ENCODE measurements at regions not wholly inside any gene's neighbourhood (a gene's known extent, or its start where the extent isn't known, plus 50 kb on each side); places are given as distances from the start of the nearest gene placed in this dataset.

GRCh38 chr15:94026458-94027304 is 204.7 kb upstream of the MCTP2 start:
- CTCF ChIA-PET = no interaction called here
- intact Hi-C loops (cut with micrococcal nuclease) = no loop called here
- POLR2A ChIA-PET = no interaction called here
- no peaks in the 10 kb centered on the region for H3K4me1 Mint-ChIP-seq (ENCODE audit: low read depth)
- H3K27ac Mint-ChIP-seq = no peak overlapping the region
- no peak for DNase-seq
- H3K36me3 Mint-ChIP-seq = no peaks in the 10 kb centered on the region
- H3K27me3 Mint-ChIP-seq = peaks cover 7% of the 10 kb centered on the region
- no peaks in the 10 kb centered on the region for H3K9me3 Mint-ChIP-seq
- no peak overlapping the region for H3K4me3 Mint-ChIP-seq

- H3K27me3 Mint-ChIP-seq = peaks cover 10% of the 10 kb centered on the region
- ChIA-PET CTCF (no interaction called here), POLR2A (no interaction called here)
- H3K4me3 Mint-ChIP-seq = no peak overlapping the region
- no peaks in the 10 kb centered on the region for H3K4me1 Mint-ChIP-seq (ENCODE audit: low read depth)
- no peak overlapping the region for H3K27ac Mint-ChIP-seq
- no peaks in the 10 kb centered on the region for H3K36me3 Mint-ChIP-seq
- DNase-seq = no peak
- no peaks in the 10 kb centered on the region for H3K9me3 Mint-ChIP-seq
- intact Hi-C loops (cut with micrococcal nuclease) = no loop called here
Observed at GRCh38 chr15:94023531-94023930, 207.8 kb upstream of the MCTP2 start.

GRCh38 chr15:94021621-94022320 is 209.6 kb upstream of the MCTP2 start:
- Mint-ChIP-seq H3K4me3 (no peak overlapping the region), H3K36me3 (no peaks in the 10 kb centered on the region), H3K4me1 (ENCODE audit: low read depth) (no peaks in the 10 kb centered on the region), H3K9me3 (no peaks in the 10 kb centered on the region), H3K27ac (no peak overlapping the region), H3K27me3 (peaks cover 8% of the 10 kb centered on the region)
- POLR2A ChIA-PET = no interaction called here
- CTCF ChIA-PET = no interaction called here
- DNase-seq = no peak
- intact Hi-C loops (cut with micrococcal nuclease) = no loop called here

- peaks cover 11% of the 10 kb centered on the region for H3K27me3 Mint-ChIP-seq
- H3K9me3 Mint-ChIP-seq = no peaks in the 10 kb centered on the region
- no peaks in the 10 kb centered on the region for H3K4me1 Mint-ChIP-seq (ENCODE audit: low read depth)
- no peak for DNase-seq
- intact Hi-C loops (cut with micrococcal nuclease) = no loop called here
- no peaks in the 10 kb centered on the region for H3K36me3 Mint-ChIP-seq
- H3K27ac Mint-ChIP-seq = no peak overlapping the region
- ChIA-PET CTCF (no interaction called here), POLR2A (no interaction called here)
- no peak overlapping the region for H3K4me3 Mint-ChIP-seq
Observed at GRCh38 chr15:94019062-94019461, 212.3 kb upstream of the MCTP2 start.

- Mint-ChIP-seq H3K27ac (no peak overlapping the region), H3K4me1 (ENCODE audit: low read depth) (peaks cover 6% of the 10 kb centered on the region), H3K4me3 (no peak overlapping the region), H3K9me3 (no peaks in the 10 kb centered on the region), H3K36me3 (no peaks in the 10 kb centered on the region), H3K27me3 (peaks cover 8% of the 10 kb centered on the region)
- ChIA-PET POLR2A (no interaction called here), CTCF (no interaction called here)
- intact Hi-C loops (cut with micrococcal nuclease) = no loop called here
- no peak for DNase-seq
Observed at GRCh38 chr15:94015324-94015723, 216.0 kb upstream of the MCTP2 start.

- no peak overlapping the region for H3K4me3 Mint-ChIP-seq
- H3K36me3 Mint-ChIP-seq = no peaks in the 10 kb centered on the region
- H3K9me3 Mint-ChIP-seq = no peaks in the 10 kb centered on the region
- intact Hi-C loops (cut with micrococcal nuclease) = no loop called here
- H3K4me1 Mint-ChIP-seq (ENCODE audit: low read depth) = peaks cover 6% of the 10 kb centered on the region
- no peak overlapping the region for H3K27ac Mint-ChIP-seq
- no peak for DNase-seq
- ChIA-PET CTCF (interaction anchor here (3.1 kb wide), 1 partner anchor 12 kb away, joined by 11 read pairs; no protein-coding TSS in a partner anchor), POLR2A (no interaction called here)
- peaks cover 3% of the 10 kb centered on the region for H3K27me3 Mint-ChIP-seq
Observed at GRCh38 chr15:94008104-94009074, 223.0 kb upstream of the MCTP2 start.

GRCh38 chr15:94004697-94005096 is 226.7 kb upstream of the MCTP2 start:
- Mint-ChIP-seq H3K27ac (no peak overlapping the region), H3K4me3 (no peak overlapping the region), H3K36me3 (no peaks in the 10 kb centered on the region), H3K27me3 (peaks cover 3% of the 10 kb centered on the region), H3K9me3 (no peaks in the 10 kb centered on the region), H3K4me1 (ENCODE audit: low read depth) (no peaks in the 10 kb centered on the region)
- ChIA-PET CTCF (no interaction called here), POLR2A (no interaction called here)
- DNase-seq = no peak
- intact Hi-C loops (cut with micrococcal nuclease) = no loop called here

GRCh38 chr15:94002041-94002440 is 229.3 kb upstream of the MCTP2 start:
- Mint-ChIP-seq H3K4me3 (no peak overlapping the region), H3K27me3 (peaks cover 1% of the 10 kb centered on the region), H3K4me1 (ENCODE audit: low read depth) (no peaks in the 10 kb centered on the region), H3K36me3 (no peaks in the 10 kb centered on the region), H3K27ac (no peak overlapping the region), H3K9me3 (no peaks in the 10 kb centered on the region)
- intact Hi-C loops (cut with micrococcal nuclease) = no loop called here
- no peak for DNase-seq
- POLR2A ChIA-PET = no interaction called here
- CTCF ChIA-PET = interaction anchor here (0.5 to 1.1 kb wide), 2 partner anchors 162 to 927 kb away, joined by 3 read pairs; no protein-coding TSS in a partner anchor

GRCh38 chr15:94001255-94001801 is 230.0 kb upstream of the MCTP2 start:
- POLR2A ChIA-PET = no interaction called here
- no peak overlapping the region for H3K4me3 Mint-ChIP-seq
- no peak for DNase-seq
- H3K27ac Mint-ChIP-seq = no peak overlapping the region
- H3K4me1 Mint-ChIP-seq (ENCODE audit: low read depth) = no peaks in the 10 kb centered on the region
- CTCF ChIA-PET = interaction anchor here (1.2 kb wide), 1 partner anchor 119 kb away, joined by 4 read pairs; no protein-coding TSS in a partner anchor
- no peaks in the 10 kb centered on the region for H3K36me3 Mint-ChIP-seq
- no peaks in the 10 kb centered on the region for H3K9me3 Mint-ChIP-seq
- intact Hi-C loops (cut with micrococcal nuclease) = no loop called here
- no peaks in the 10 kb centered on the region for H3K27me3 Mint-ChIP-seq

GRCh38 chr15:94000606-94001005 is 230.8 kb upstream of the MCTP2 start:
- intact Hi-C loops (cut with micrococcal nuclease) = no loop called here
- ChIA-PET POLR2A (no interaction called here), CTCF (interaction anchor here (1.2 kb wide), 1 partner anchor 119 kb away, joined by 4 read pairs; no protein-coding TSS in a partner anchor)

GRCh38 chr15:93997071-93997658 is 234.2 kb upstream of the MCTP2 start:
- intact Hi-C loops (cut with micrococcal nuclease) = loop anchor here (1.0 kb wide), 1 partner anchor 123 kb away; no protein-coding TSS in a partner anchor
- POLR2A ChIA-PET = no interaction called here
- CTCF ChIA-PET = interaction anchor here (0.7 to 1.6 kb wide), 7 partner anchors 9 to 123 kb away, joined by 3 to 13 read pairs (median 7); no protein-coding TSS in a partner anchor
- H3K36me3 Mint-ChIP-seq = no peaks in the 10 kb centered on the region
- H3K4me1 Mint-ChIP-seq (ENCODE audit: low read depth) = no peaks in the 10 kb centered on the region
- no peak overlapping the region for H3K27ac Mint-ChIP-seq
- no peaks in the 10 kb centered on the region for H3K9me3 Mint-ChIP-seq
- no peak for DNase-seq
- H3K27me3 Mint-ChIP-seq = no peaks in the 10 kb centered on the region
- H3K4me3 Mint-ChIP-seq = no peak overlapping the region

More at GRCh38 chr15:94000606-94001005, 230.8 kb upstream of the MCTP2 start:
- no peaks in the 10 kb centered on the region for H3K27me3 Mint-ChIP-seq
- H3K4me1 Mint-ChIP-seq (ENCODE audit: low read depth) = no peaks in the 10 kb centered on the region
- H3K4me3 Mint-ChIP-seq = no peak overlapping the region
- no peak overlapping the region for H3K27ac Mint-ChIP-seq
- H3K36me3 Mint-ChIP-seq = no peaks in the 10 kb centered on the region
- no peaks in the 10 kb centered on the region for H3K9me3 Mint-ChIP-seq
- DNase-seq = no peak
